GM23248 (cell line): ENCODE measurements at regions not wholly inside any gene's neighbourhood (a gene's known extent, or its start where the extent isn't known, plus 50 kb on each side); places are given as distances from the start of the nearest gene placed in this dataset.
"Not testable (repeated sequence)": the region's sequence is repeated elsewhere in the genome, so short reads cannot be mapped to it uniquely, and the experiment has no call there.

Experiments
- DNase-seq: peaks from one replicate; pipeline ENCODE4 v3.0.0-alpha.2; 2015
- H2AFZ ChIP-seq: fragments of 200-600 bp; sonication (generic); 2 replicates; pipeline ENCODE4 v1.6.1; 2016; ENCODE audit warnings: antibody characterized with exemption
- H3F3A ChIP-seq: fragments of 200-600 bp; sonication (generic); 2 replicates; pipeline ENCODE4 v1.6.1; 2016; ENCODE audit warnings: mild to moderate bottlenecking, antibody characterized with exemption, mixed run types; ENCODE audit not compliant: insufficient read depth
- H3K27ac ChIP-seq: fragments of 200-600 bp; sonication (generic); 2 replicates; pipeline ENCODE4 v1.5.1; 2016; ENCODE audit warnings: mild to moderate bottlenecking
- H3K27me3 ChIP-seq: fragments of 200-600 bp; sonication (generic); replicated peaks from 2 replicates; pipeline ENCODE4 v1.6.1; 2016; ENCODE audit warnings: mild to moderate bottlenecking; ENCODE audit not compliant: insufficient read depth
- H3K36me3 ChIP-seq: fragments of 200-600 bp; sonication (generic); 2 replicates; pipeline ENCODE4 v1.6.1; 2016; ENCODE audit warnings: low read depth, mild to moderate bottlenecking
- H3K4me1 ChIP-seq: fragments of 200-600 bp; sonication (generic); 2 replicates; pipeline ENCODE4 v1.6.1; 2016; ENCODE audit warnings: mild to moderate bottlenecking; ENCODE audit not compliant: insufficient read depth
- H3K4me2 ChIP-seq: fragments of 200-600 bp; sonication (generic); one replicate; pipeline ENCODE4 v1.6.1; 2016; ENCODE audit warnings: mild to moderate bottlenecking; ENCODE audit not compliant: unreplicated experiment
- H3K4me3 ChIP-seq: fragments of 200-600 bp; sonication (generic); 2 replicates; pipeline ENCODE4 v1.5.1; 2016; ENCODE audit warnings: mild to moderate bottlenecking
- H3K79me2 ChIP-seq: fragments of 200-600 bp; sonication (generic); 2 replicates; pipeline ENCODE4 v1.6.1; 2016; ENCODE audit warnings: mild to moderate bottlenecking; ENCODE audit not compliant: insufficient read depth
- H3K9ac ChIP-seq: fragments of 200-600 bp; sonication (generic); 2 replicates; pipeline ENCODE4 v1.6.1; 2016; ENCODE audit warnings: mild to moderate bottlenecking
- H3K9me2 ChIP-seq: fragments of 200-600 bp; sonication (generic); 2 replicates; pipeline ENCODE4 v1.6.1; 2016; ENCODE audit warnings: mixed run types, mild to moderate bottlenecking, moderate library complexity; ENCODE audit not compliant: insufficient read depth
- H3K9me3 ChIP-seq: fragments of 200-600 bp; sonication (generic); one replicate; pipeline ENCODE4 v1.6.1; 2017; ENCODE audit warnings: low read depth
- H4K20me1 ChIP-seq: fragments of 200-600 bp; sonication (generic); 2 replicates; pipeline ENCODE4 v1.6.0; 2016; ENCODE audit not compliant: insufficient read depth
- WGBS, 2 experiments: methylation state at CpG; one replicate each; pipeline ENCODE4 v1.1.6; 2015 to 2017; ENCODE audit warnings: low lambda C conversion rate in 2 of 2, low coverage in 1 of 2; ENCODE audit errors: missing lambda C conversion rate in 2 of 2; 5-methylcytosine and 5-hydroxymethylcytosine counted together
- in situ Hi-C: fragments of 300-500 bp; cut with MboI; formaldehyde crosslinking; loops from 2 replicates; pipeline ENCODE4 v1.15.0; 2020

DNA sequence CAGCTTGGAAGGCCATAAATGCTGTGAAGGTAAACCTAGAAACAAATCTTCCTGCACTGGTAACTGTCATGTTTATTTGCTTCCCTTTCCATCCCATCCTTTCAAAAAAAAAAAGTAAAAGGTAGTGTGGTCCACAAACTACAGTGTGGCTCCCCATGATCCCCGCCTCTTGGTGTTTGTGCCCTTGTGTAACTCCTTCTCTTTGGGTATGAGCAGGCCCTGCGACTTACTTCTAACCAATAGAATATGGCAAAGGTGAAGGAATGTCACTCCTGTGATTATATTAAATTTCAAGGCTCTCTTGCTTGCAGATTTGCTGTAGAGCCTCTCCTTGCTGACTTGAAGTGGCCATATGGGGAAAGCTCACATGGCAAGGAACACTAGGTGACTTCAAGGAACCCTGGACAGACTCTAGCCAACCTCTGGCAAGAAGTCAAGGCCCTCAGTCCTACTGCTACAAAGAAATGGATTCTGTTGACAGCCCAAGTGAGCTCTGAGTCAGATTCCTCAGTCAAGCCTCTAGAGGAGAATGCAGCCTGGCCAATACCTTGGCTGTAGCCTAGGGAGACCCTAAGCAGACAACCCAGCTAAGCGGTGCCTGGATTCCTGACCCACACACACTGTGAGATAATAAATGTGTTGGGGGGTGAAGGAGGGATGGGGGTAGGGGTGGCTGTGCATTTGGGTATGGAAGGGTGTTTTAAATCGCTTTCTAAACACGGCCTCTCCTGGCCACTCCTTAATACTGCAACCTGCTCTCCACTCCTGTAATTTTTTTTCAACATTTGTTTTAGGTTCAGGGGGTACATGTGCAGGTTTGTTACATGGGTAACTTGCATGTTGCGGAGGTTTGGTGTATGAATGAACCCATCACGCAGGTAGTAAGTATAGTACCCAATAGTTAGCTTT lies 115.0 kb upstream of the NBPF9 start:
- H3K4me1 ChIP-seq, H3K9me2 ChIP-seq, H3K27me3 ChIP-seq, DNase-seq, H3K9me3 ChIP-seq, H3F3A ChIP-seq, H2AFZ ChIP-seq, H3K36me3 ChIP-seq, H3K9ac ChIP-seq, H4K20me1 ChIP-seq, in situ Hi-C loops, H3K4me3 ChIP-seq, H3K4me2 ChIP-seq, H3K27ac ChIP-seq, H3K79me2 ChIP-seq: not testable (repeated sequence)
- 100% methylated on average over 2 of the region's 7 CpGs for WGBS, 2 experiments

GRCh38 chr1:149219539-149219938 lies 116.2 kb upstream of the NBPF9 start:
- DNase-seq, H3K27me3 ChIP-seq, H3K4me2 ChIP-seq, H3K9me2 ChIP-seq, H3K79me2 ChIP-seq, H3F3A ChIP-seq, H3K4me3 ChIP-seq, H3K27ac ChIP-seq, H3K9ac ChIP-seq, in situ Hi-C loops, H2AFZ ChIP-seq, H3K36me3 ChIP-seq, H4K20me1 ChIP-seq, H3K9me3 ChIP-seq, H3K4me1 ChIP-seq: not testable (repeated sequence)
- no CpG with 5 or more reads among the region's 3 CpGs for WGBS, 2 experiments

DNA sequence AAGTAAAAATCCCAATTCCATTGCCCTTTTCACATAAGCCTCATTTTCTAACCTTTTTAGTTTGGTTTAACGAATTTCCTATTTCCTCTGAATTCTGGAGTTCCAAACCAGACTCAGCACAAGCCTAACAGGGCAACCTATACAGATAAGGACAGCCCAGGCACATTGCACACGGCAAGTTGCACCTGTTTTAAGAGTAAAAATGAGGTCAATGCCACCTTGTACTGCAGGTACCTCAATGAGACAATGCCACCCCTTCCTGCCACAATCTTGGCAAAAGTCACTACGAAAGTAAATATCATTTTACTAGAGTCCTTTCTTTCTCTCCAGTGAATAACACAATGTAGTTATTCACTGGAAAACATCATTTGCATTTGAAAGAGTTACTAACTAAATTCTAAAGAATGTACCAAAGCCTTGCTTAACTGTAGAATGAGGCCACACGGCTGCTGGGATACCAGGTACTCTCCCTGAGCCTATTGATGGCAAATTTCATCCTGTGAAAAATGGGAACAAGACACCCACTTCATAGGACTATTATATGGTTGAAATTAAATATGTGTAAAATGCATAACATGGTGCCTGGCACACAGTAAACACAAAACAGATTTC lies 117.2 kb upstream of the NBPF9 start:
- DNase-seq: not testable (repeated sequence)

DNA sequence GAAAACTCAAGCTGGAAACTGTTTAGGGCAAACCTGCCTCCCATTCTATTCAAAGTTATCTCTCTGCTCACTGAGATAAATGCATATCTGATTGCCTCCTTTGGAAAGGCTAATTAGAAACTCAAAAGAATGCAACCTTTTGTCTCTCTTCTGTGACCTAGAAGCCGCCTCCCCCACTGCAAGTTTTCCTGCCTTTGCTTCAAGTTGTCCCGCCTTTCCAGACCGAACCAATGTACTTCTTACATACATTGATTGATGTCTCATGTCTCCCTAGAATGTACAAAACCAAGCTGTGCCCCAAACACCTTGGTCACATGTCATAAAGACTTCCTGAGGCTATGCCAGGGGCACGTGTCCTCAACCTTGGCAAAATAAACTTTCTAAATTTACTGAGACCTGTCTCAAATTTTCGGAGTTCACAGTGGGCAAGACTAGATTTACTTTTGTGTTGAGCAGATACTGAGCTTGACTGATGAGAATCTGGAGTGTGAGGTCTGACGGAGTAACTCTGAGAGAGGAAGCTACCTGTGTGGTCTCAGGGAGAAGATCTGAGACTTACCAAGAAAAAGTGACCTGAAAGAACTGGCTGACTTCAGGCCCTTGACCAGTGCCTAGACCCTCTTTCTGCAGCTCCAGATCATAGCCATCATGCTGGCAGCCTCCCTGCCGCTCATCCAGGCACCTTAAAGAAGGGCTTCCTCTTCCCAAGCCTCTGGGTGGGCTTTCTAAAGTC lies 124.7 kb upstream of the NBPF9 start:
- H3K27ac ChIP-seq, H3K4me3 ChIP-seq, H3K9me3 ChIP-seq, H3K4me2 ChIP-seq, H4K20me1 ChIP-seq, in situ Hi-C loops, H3K4me1 ChIP-seq, H3K27me3 ChIP-seq, H3K79me2 ChIP-seq, H2AFZ ChIP-seq, H3K9me2 ChIP-seq, H3F3A ChIP-seq, DNase-seq, H3K36me3 ChIP-seq, H3K9ac ChIP-seq: not testable (repeated sequence)
- WGBS, 2 experiments: 76% methylated on average over 2 of the region's 7 CpGs

More for the DNA sequence above, 117.2 kb upstream of the NBPF9 start:
- H3K4me1 ChIP-seq, H3K27ac ChIP-seq, in situ Hi-C loops, H3K4me2 ChIP-seq, H3K9ac ChIP-seq, H2AFZ ChIP-seq, H3K27me3 ChIP-seq, H3K9me2 ChIP-seq, H3K79me2 ChIP-seq, H3K4me3 ChIP-seq, H3F3A ChIP-seq, H4K20me1 ChIP-seq, H3K36me3 ChIP-seq, H3K9me3 ChIP-seq: not testable (repeated sequence)
- no CpG with 5 or more reads among the region's 4 CpGs for WGBS, 2 experiments

GRCh38 chr1:149228672-149229585 lies 125.6 kb upstream of the NBPF9 start:
- H3K4me2 ChIP-seq, H3K4me3 ChIP-seq, H3K9me2 ChIP-seq, H3F3A ChIP-seq, H4K20me1 ChIP-seq, H3K79me2 ChIP-seq, H3K9ac ChIP-seq, H3K36me3 ChIP-seq, H3K9me3 ChIP-seq, H2AFZ ChIP-seq, in situ Hi-C loops, H3K27me3 ChIP-seq, H3K4me1 ChIP-seq, DNase-seq: not testable (repeated sequence)
- 0% methylated on average over 1 of the region's 9 CpGs; no CpG with 5 or more reads in 1 of the 2 experiments for WGBS, 2 experiments
- H3K27ac ChIP-seq: peak overlapping the region; percentile 63

- H2AFZ ChIP-seq, H3K9ac ChIP-seq, H3K9me2 ChIP-seq, H3F3A ChIP-seq, in situ Hi-C loops, H3K79me2 ChIP-seq, DNase-seq, H3K4me3 ChIP-seq, H3K27me3 ChIP-seq, H3K9me3 ChIP-seq, H3K36me3 ChIP-seq, H3K4me2 ChIP-seq, H4K20me1 ChIP-seq, H3K4me1 ChIP-seq: not testable (repeated sequence)
- WGBS, 2 experiments: 79 to 89% methylated on average over 3 of the region's 5 CpGs
- H3K27ac ChIP-seq: peak overlapping the region; percentile 35; the same call in 1 of the 2 replicates
Measured at GRCh38 chr1:149229813-149230212, 126.5 kb upstream of the NBPF9 start.
